Inferior parietal cortex (tissue), 1 donor: ENCODE measurements at regions not wholly inside any gene's neighbourhood (a gene's known extent, or its start where the extent isn't known, plus 50 kb on each side); places are given as distances from the start of the nearest gene placed in this dataset.

Experiments used
- DNase-seq: peaks from one replicate; pipeline ENCODE4 v3.0.0-alpha.2; 2016; ENCODE audit errors: extremely low spot score

- no peak for DNase-seq
Measured at GRCh38 chr10:75294518-75294865, 58.7 kb upstream of the COMTD1 start.

GRCh38 chr10:75294031-75294437 is 58.3 kb upstream of the COMTD1 start:
- DNase-seq, result no peak

- DNase-seq, result no peak
Measured at GRCh38 chr10:75293446-75293820, 57.7 kb upstream of the COMTD1 start.

- DNase-seq, result no peak
Measured at GRCh38 chr10:75292794-75293445, 57.2 kb upstream of the COMTD1 start.

GRCh38 chr10:75291805-75292204 is 56.0 kb upstream of the COMTD1 start:
- DNase-seq, result no peak

GRCh38 chr10:75288140-75288711 is 52.5 kb upstream of the COMTD1 start:
- no peak for DNase-seq

- no peak for DNase-seq
Measured at GRCh38 chr10:75287697-75288096, 51.9 kb upstream of the COMTD1 start.

- no peak for DNase-seq
Measured at GRCh38 chr10:75286901-75287300, 51.1 kb upstream of the COMTD1 start.
